Testis (tissue), 2 donors: ENCODE measurements at regions not wholly inside any gene's neighbourhood (a gene's known extent, or its start where the extent isn't known, plus 50 kb on each side); places are given as distances from the start of the nearest gene placed in this dataset.

Source experiments
- CTCF ChIP-seq, 3 experiments: fragments of 450-650 bp in 2 of 3; fragments of 200-600 bp in 1 of 3; sonication (generic) in 1 of 3; IDR thresholded peaks; one replicate each; pipeline ENCODE4 v1.5.1; 2016 to 2019; ENCODE audit warnings: antibody characterized with exemption in 3 of 3, mild to moderate bottlenecking in 2 of 3, moderate library complexity in 1 of 3
- POLR2A ChIP-seq: fragments of 450-650 bp; IDR thresholded peaks from one replicate; pipeline ENCODE4 v1.6.1; 2017; ENCODE audit warnings: antibody characterized with exemption, mild to moderate bottlenecking, moderate library complexity

GRCh38 chr4:151604238-151604637 lies 156.6 kb downstream of the GATB start:
- TF ChIP-seq POLR2A (no peak), CTCF (IDR thresholded peaks at IDR 0.05) (peak in 1 of 3 experiments; percentile 29)
